ENCODE measurements at regions not wholly inside any gene's neighbourhood (a gene's known extent, or its start where the extent isn't known, plus 50 kb on each side); places are given as distances from the start of the nearest gene placed in this dataset.

DNA sequence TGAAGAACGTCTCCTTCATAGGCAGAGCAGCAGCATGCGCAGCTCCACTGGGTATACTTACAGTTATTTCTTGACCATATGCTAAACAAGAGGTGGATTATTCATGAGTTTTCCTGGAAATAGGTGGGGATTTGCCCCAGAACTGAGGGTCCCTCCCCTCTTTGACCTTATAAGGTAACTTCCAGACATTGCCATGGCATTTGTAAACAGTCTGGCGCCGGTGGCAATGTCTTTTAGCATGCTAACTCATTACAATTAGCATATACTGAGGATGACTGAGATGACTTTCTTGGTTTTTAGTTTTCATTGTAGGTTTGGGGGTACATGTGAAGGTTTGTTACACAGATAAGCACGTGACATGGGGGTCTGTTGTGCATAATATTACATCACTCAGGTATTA, 97.3 kb downstream of the MTNR1A start:
- Histone ChIP-seq H3K4me3 (no peak overlapping the region), H3K27me3 (no peaks in the 10 kb centered on the region), H3K4me1 (no peaks in the 10 kb centered on the region), H3K36me3 (no peaks in the 10 kb centered on the region), H3K27ac (no peak overlapping the region), H3K9me3 (no peaks in the 10 kb centered on the region)
- no peak for TF ChIP-seq POLR2A (IDR thresholded peaks at IDR 0.05)
- TF ChIP-seq, protein P1, sequence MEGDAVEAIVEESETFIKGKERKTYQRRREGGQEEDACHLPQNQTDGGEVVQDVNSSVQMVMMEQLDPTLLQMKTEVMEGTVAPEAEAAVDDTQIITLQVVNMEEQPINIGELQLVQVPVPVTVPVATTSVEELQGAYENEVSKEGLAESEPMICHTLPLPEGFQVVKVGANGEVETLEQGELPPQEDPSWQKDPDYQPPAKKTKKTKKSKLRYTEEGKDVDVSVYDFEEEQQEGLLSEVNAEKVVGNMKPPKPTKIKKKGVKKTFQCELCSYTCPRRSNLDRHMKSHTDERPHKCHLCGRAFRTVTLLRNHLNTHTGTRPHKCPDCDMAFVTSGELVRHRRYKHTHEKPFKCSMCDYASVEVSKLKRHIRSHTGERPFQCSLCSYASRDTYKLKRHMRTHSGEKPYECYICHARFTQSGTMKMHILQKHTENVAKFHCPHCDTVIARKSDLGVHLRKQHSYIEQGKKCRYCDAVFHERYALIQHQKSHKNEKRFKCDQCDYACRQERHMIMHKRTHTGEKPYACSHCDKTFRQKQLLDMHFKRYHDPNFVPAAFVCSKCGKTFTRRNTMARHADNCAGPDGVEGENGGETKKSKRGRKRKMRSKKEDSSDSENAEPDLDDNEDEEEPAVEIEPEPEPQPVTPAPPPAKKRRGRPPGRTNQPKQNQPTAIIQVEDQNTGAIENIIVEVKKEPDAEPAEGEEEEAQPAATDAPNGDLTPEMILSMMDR (IDR thresholded peaks at IDR 0.05) = no peak
- DNase-seq = no peak

DNA sequence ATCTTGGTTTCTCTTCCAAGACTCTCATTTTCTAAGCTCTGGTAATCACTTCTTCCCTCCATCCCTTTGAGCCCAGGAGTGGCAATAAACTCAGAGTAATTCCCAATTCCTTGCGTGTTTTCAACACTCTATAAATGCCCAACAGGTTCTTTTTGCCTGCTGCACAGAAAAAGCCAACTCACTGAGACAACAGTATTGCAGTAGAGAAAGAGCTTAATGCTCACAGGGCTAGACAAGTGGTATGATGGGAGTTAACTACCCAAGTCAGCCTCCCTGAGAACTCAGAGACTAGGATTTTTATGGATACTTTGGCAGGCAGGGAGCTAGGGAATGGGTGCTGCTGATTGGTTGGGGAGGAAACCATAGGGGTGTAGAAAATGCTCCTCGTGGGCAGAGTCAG, 103.4 kb downstream of the MTNR1A start:
- Histone ChIP-seq H3K4me3 (no peak overlapping the region), H3K27me3 (no peaks in the 10 kb centered on the region), H3K4me1 (no peaks in the 10 kb centered on the region), H3K9me3 (peaks cover 0 to 19% (median 4%) of the 10 kb centered on the region in 4 donors), H3K36me3 (no peaks in the 10 kb centered on the region), H3K27ac (no peak overlapping the region)
- DNase-seq = no peak
- TF ChIP-seq POLR2A (IDR thresholded peaks at IDR 0.05) = no peak
- TF ChIP-seq, protein P1 (IDR thresholded peaks at IDR 0.05) = no peak

DNA sequence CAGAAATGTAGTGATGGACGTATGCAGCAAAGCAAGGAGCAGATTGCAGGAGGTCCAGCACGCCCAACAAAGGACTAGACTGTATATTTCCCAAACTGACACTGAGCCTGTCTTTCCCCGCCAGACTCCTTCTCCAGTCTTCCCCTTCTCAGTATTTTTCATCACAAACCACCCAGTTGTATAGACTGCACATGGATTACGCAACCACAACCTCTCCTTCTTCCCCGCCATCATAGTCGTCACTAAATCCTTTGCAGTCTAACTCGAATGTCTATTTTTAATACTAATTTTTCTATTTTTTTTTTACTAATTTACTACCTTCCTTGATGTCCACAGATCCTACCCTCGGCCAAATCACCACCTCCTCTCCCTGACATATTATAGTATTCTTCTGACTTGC, 105.4 kb downstream of the MTNR1A start:
- H3K4me1 ChIP-seq = no peaks in the 10 kb centered on the region
- no peak overlapping the region for H3K4me3 ChIP-seq
- no peaks in the 10 kb centered on the region for H3K27me3 ChIP-seq
- TF ChIP-seq, protein P1 (IDR thresholded peaks at IDR 0.05) = no peak
- no peak for TF ChIP-seq POLR2A (IDR thresholded peaks at IDR 0.05)
- DNase-seq = no peak
- no peaks in the 10 kb centered on the region for H3K36me3 ChIP-seq
- H3K27ac ChIP-seq = no peak overlapping the region
- peaks cover 0 to 19% (median 4%) of the 10 kb centered on the region in 4 donors for H3K9me3 ChIP-seq

DNA sequence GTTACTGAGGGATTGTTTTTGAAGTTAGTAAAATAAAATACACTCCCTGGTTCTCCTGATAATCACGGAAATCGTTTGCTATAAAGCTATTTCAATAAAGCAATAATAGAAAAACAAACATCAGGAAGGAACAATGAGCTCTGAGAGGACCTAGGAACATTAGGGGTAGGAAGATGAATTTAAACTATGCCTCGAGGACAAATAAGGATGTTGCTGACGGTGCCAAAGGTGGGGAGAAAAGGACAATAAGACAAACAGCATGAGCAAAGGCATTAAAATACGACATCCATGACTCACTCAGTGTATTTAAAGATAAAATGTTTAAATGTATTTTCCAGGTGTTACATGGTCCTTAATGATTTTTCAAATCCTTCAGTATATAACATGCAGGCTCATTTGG, 110.3 kb downstream of the MTNR1A start:
- DNase-seq = no peak

DNA sequence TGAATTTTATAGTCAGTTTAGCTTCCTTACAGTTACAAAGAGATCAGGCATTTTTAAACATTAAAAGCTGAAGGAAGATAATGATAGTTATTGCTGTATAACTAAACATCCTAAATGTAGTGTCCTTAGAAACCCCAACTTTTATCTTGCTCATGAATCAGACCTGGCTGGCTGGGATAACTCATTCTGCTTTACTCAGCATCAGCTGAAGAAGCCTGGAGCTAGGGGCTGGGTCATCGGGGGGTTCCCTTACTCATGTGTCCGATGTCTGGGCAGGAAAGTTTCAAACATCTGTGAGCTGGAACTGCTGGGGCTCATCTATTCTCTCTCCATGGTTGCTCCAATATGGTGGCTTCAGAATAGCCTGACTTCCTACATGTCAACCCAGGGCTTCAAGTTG, 113.9 kb downstream of the MTNR1A start:
- Histone ChIP-seq H3K27me3 (no peaks in the 10 kb centered on the region), H3K27ac (no peak overlapping the region), H3K36me3 (no peaks in the 10 kb centered on the region), H3K4me3 (no peak overlapping the region), H3K9me3 (no peaks in the 10 kb centered on the region), H3K4me1 (no peaks in the 10 kb centered on the region)
- no peak for DNase-seq
- TF ChIP-seq, protein P1 (IDR thresholded peaks at IDR 0.05) = no peak
- no peak for TF ChIP-seq POLR2A (IDR thresholded peaks at IDR 0.05)

More for the DNA sequence above, 110.3 kb downstream of the MTNR1A start:
- Histone ChIP-seq H3K4me3 (no peak overlapping the region), H3K9me3 (no peaks in the 10 kb centered on the region), H3K27ac (no peak overlapping the region), H3K27me3 (no peaks in the 10 kb centered on the region), H3K36me3 (no peaks in the 10 kb centered on the region), H3K4me1 (no peaks in the 10 kb centered on the region)
- no peak for TF ChIP-seq POLR2A (IDR thresholded peaks at IDR 0.05)
- TF ChIP-seq, protein P1 (IDR thresholded peaks at IDR 0.05) = no peak

DNA sequence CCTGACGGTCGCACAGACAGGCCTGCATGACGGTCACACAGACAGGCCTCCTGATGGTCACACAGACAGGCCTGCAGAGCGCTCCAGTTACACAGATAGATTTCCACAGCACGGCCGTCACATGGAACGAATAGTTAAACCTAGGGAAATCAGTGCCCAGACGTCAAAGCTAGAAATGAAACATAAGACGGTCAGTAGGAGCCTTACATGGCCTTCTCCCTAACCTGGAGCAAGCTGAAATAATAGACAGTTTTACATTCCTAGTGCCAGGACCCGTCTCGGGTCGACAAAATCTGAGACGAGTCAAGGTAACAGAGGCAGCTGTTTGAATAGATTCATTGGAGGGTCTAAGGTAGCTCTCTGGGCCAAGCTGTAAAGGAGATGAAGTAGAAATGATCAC, 126.9 kb downstream of the MTNR1A start:
- TF ChIP-seq POLR2A (IDR thresholded peaks at IDR 0.05) = no peak
- TF ChIP-seq, protein P1 (IDR thresholded peaks at IDR 0.05) = no peak

More for the DNA sequence above, 126.9 kb downstream of the MTNR1A start:
- H3K4me3 ChIP-seq = no peak overlapping the region
- H3K36me3 ChIP-seq = no peaks in the 10 kb centered on the region
- no peaks in the 10 kb centered on the region for H3K27me3 ChIP-seq
- no peaks in the 10 kb centered on the region for H3K4me1 ChIP-seq
- no peak for DNase-seq
- no peak overlapping the region for H3K27ac ChIP-seq
- no peaks in the 10 kb centered on the region for H3K9me3 ChIP-seq
